ENCODE measurements at regions not wholly inside any gene's neighbourhood (a gene's known extent, or its start where the extent isn't known, plus 50 kb on each side); places are given as distances from the start of the nearest gene placed in this dataset.

- Mint-ChIP-seq H3K27ac (no peak overlapping the region), H3K9me3 (peaks cover under 1% of the 10 kb centered on the region), H3K27me3 (no peaks in the 10 kb centered on the region), H3K4me1 (no peaks in the 10 kb centered on the region), H3K4me3 (no peak overlapping the region), H3K36me3 (ENCODE audit: low read depth) (no peaks in the 10 kb centered on the region)
- ChIA-PET POLR2A (no interaction called here), CTCF (no interaction called here)
- ATAC-seq (ENCODE audit: low read depth) (no peak), DNase-seq (no peak)
- intact Hi-C loops (cut with micrococcal nuclease) = no loop called here
- no peak for TF ChIP-seq CTCF (IDR thresholded peaks at IDR 0.05)
Measured at GRCh38 chr4:117770269-117771102, 263.8 kb upstream of the NDST3 start.

DNA sequence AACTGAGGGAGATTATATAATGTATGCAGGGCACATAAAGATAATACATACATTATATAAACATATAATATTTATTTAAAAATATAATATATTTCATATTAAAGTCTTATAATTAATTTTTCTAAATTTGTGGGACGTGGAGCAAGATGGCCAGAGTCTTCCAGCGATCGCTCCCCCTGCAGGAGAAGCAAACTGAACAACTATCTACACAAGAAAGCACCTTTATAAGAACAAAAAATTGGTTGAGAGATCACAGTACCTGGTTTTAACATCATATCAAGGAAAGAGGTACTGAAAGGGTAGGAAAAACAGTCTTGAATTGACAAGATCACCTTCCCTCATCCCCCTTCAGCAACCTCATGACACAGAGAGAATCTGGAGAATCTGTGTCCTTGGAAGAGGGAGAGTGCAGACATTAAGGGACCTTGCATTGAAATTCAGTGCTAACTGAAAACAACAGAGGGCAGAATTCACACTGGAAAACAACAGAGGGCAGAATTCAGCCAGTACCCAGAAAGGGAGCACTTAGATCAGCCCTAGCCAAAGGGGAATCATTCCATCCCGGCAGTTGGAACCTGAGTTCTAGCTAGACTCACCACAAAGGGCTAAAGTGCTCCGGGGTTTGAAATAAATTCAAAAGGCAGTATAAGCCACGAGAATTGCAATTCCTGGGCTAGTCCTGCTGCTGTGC, 262.5 kb upstream of the NDST3 start:
- DNase-seq = no peak
- no peak overlapping the region for H3K4me3 Mint-ChIP-seq
- intact Hi-C loops (cut with micrococcal nuclease) = no loop called here
- no peak overlapping the region for H3K27ac Mint-ChIP-seq
- CTCF ChIA-PET = no interaction called here
- POLR2A ChIA-PET = no interaction called here
- TF ChIP-seq CTCF (IDR thresholded peaks at IDR 0.05) = no peak
- H3K36me3 Mint-ChIP-seq (ENCODE audit: low read depth) = no peaks in the 10 kb centered on the region
- peaks cover 3% of the 10 kb centered on the region for H3K9me3 Mint-ChIP-seq
- no peaks in the 10 kb centered on the region for H3K27me3 Mint-ChIP-seq
- no peak for ATAC-seq (ENCODE audit: low read depth)
- no peaks in the 10 kb centered on the region for H3K4me1 Mint-ChIP-seq

GRCh38 chr4:117773064-117773936, 261.0 kb upstream of the NDST3 start:
- intact Hi-C loops (cut with micrococcal nuclease) = no loop called here
- Mint-ChIP-seq H3K27ac (no peak overlapping the region), H3K4me1 (no peaks in the 10 kb centered on the region), H3K4me3 (no peak overlapping the region), H3K27me3 (no peaks in the 10 kb centered on the region), H3K36me3 (ENCODE audit: low read depth) (no peaks in the 10 kb centered on the region), H3K9me3 (peaks cover 3% of the 10 kb centered on the region)
- ATAC-seq (ENCODE audit: low read depth) (no peak), DNase-seq (no peak)
- TF ChIP-seq CTCF (IDR thresholded peaks at IDR 0.05) = no peak
- POLR2A ChIA-PET = no interaction called here
- CTCF ChIA-PET = no interaction called here

DNA sequence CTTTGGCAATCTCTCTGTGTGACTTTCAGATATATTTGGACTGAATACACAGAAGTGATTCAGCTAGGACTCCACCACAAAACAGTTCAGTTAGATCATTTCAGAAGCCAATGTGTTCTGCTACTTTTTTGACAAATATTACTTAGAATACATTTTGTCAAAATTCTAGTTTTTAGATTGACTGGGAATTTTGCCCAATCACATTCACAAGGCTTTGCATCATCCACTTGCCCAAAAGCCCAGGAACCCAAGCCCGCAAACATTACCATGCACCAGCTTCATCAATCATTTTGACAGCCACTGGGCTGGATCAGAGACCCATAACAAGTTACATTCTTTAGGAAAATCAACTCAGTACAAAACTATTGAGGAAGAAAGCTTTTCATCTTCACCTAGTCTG, 256.6 kb upstream of the NDST3 start:
- DNase-seq = no peak
- CTCF ChIA-PET = no interaction called here

More for the DNA sequence above, 256.6 kb upstream of the NDST3 start:
- intact Hi-C loops (cut with micrococcal nuclease) = no loop called here
- TF ChIP-seq CTCF (IDR thresholded peaks at IDR 0.05) = no peak
- Mint-ChIP-seq H3K9me3 (peaks cover 3% of the 10 kb centered on the region), H3K36me3 (ENCODE audit: low read depth) (no peaks in the 10 kb centered on the region), H3K27me3 (no peaks in the 10 kb centered on the region), H3K27ac (no peak overlapping the region), H3K4me1 (no peaks in the 10 kb centered on the region), H3K4me3 (no peak overlapping the region)
- ATAC-seq (ENCODE audit: low read depth) = no peak
- POLR2A ChIA-PET = no interaction called here
